ENCODE measurements at regions not wholly inside any gene's neighbourhood (a gene's known extent, or its start where the extent isn't known, plus 50 kb on each side); places are given as distances from the start of the nearest gene placed in this dataset.
A peak's percentile ranks its signal among the peaks of the same experiment; 100 is the strongest.

DNA sequence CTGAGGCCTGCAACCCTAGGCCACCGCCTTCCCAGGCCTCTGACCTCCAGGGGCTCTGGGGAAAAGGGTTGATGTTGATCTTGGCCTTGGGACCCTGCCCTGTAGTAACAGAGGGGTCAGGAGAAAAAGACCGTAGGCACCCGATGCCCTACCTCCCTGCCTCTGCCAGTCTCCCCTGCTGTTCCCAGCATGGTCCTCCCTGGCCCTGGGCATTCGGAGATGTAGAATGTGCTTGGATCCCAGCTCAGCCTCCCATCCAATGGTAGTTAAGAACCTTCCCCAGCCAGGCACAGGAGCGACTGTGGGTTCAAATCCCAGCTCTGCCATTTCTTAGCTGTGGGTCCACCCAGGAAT, 72.0 kb upstream of the TARDBP start:
- ATAC-seq, result no peak
- no peak for TF ChIP-seq TOX (CRISPR knock-in tag; IDR thresholded peaks at IDR 0.05; ENCODE audit: borderline replicate concordance)
- TF ChIP-seq ZFP30 (CRISPR knock-in tag; IDR thresholded peaks at IDR 0.05), result no peak
- no peak for TF ChIP-seq ZNF8 (CRISPR knock-in tag; IDR thresholded peaks at IDR 0.05)
- TF ChIP-seq TCF4 (CRISPR knock-in tag; IDR thresholded peaks at IDR 0.05; ENCODE audit: borderline replicate concordance), result no peak
- TF ChIP-seq ZFP3 (CRISPR knock-in tag; IDR thresholded peaks at IDR 0.05), result no peak
- no peak for TF ChIP-seq ZC3H10 (CRISPR knock-in tag; IDR thresholded peaks at IDR 0.05)
- TF ChIP-seq GLIS3 (CRISPR knock-in tag; IDR thresholded peaks at IDR 0.05), result no peak
- TF ChIP-seq RARB (CRISPR knock-in tag; IDR thresholded peaks at IDR 0.05), result no peak
- TF ChIP-seq PPARA (CRISPR knock-in tag; IDR thresholded peaks at IDR 0.05; ENCODE audit: borderline replicate concordance), result no peak
- TF ChIP-seq ARNTL (CRISPR knock-in tag; IDR thresholded peaks at IDR 0.05; ENCODE audit: borderline replicate concordance, low read depth), result no peak
- TF ChIP-seq SNAI2 (CRISPR knock-in tag; IDR thresholded peaks at IDR 0.05), result no peak
- TF ChIP-seq, protein P1, sequence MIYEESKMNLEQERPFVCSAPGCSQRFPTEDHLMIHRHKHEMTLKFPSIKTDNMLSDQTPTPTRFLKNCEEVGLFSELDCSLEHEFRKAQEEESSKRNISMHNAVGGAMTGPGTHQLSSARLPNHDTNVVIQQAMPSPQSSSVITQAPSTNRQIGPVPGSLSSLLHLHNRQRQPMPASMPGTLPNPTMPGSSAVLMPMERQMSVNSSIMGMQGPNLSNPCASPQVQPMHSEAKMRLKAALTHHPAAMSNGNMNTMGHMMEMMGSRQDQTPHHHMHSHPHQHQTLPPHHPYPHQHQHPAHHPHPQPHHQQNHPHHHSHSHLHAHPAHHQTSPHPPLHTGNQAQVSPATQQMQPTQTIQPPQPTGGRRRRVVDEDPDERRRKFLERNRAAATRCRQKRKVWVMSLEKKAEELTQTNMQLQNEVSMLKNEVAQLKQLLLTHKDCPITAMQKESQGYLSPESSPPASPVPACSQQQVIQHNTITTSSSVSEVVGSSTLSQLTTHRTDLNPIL (CRISPR knock-in tag; IDR thresholded peaks at IDR 0.05; ENCODE audit: low read depth), result no peak
- TF ChIP-seq, protein P2, sequence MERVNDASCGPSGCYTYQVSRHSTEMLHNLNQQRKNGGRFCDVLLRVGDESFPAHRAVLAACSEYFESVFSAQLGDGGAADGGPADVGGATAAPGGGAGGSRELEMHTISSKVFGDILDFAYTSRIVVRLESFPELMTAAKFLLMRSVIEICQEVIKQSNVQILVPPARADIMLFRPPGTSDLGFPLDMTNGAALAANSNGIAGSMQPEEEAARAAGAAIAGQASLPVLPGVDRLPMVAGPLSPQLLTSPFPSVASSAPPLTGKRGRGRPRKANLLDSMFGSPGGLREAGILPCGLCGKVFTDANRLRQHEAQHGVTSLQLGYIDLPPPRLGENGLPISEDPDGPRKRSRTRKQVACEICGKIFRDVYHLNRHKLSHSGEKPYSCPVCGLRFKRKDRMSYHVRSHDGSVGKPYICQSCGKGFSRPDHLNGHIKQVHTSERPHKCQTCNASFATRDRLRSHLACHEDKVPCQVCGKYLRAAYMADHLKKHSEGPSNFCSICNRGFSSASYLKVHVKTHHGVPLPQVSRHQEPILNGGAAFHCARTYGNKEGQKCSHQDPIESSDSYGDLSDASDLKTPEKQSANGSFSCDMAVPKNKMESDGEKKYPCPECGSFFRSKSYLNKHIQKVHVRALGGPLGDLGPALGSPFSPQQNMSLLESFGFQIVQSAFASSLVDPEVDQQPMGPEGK (CRISPR knock-in tag; IDR thresholded peaks at IDR 0.05; ENCODE audit: borderline replicate concordance), result no peak
- TF ChIP-seq ISL1 (CRISPR knock-in tag; IDR thresholded peaks at IDR 0.05), result no peak
- TF ChIP-seq ESRRG (CRISPR knock-in tag; IDR thresholded peaks at IDR 0.05), result no peak
- TF ChIP-seq ZNF565 (CRISPR knock-in tag; conservative IDR thresholded peaks at IDR 0.05; ENCODE audit: low read depth), result no peak
- no peak for TF ChIP-seq BACH2 (CRISPR knock-in tag; IDR thresholded peaks at IDR 0.05; ENCODE audit: borderline replicate concordance)

DNA sequence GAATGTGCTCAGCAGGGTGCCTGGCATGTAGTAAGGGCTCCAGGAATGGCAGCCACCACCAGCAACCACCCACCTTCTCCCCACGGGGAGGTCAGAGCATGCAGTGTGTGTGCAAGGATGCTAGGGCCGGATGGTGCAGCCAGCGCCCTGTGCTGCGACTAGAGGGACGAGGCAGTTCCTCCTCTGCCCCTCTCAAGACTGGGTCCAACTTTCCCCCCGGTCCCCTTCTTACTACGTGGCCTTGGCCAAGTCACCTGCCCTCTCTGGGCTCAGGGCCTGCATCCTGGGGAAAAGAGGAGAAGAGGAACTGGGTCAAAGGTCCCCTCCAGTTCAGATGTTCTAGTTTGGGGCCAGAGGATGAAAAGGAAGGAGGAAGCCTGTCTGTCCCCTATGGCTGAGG, 71.6 kb upstream of the TARDBP start:
- ATAC-seq, result no peak
- TF ChIP-seq SNAI2 (CRISPR knock-in tag; IDR thresholded peaks at IDR 0.05) (no peak), ZNF565 (CRISPR knock-in tag; conservative IDR thresholded peaks at IDR 0.05; ENCODE audit: low read depth) (no peak), ARNTL (CRISPR knock-in tag; IDR thresholded peaks at IDR 0.05; ENCODE audit: borderline replicate concordance, low read depth) (no peak), BACH2 (CRISPR knock-in tag; IDR thresholded peaks at IDR 0.05; ENCODE audit: borderline replicate concordance) (no peak), TOX (CRISPR knock-in tag; IDR thresholded peaks at IDR 0.05; ENCODE audit: borderline replicate concordance) (no peak), ZNF70 (CRISPR knock-in tag; IDR thresholded peaks at IDR 0.05) (no peak), ZFP3 (CRISPR knock-in tag; IDR thresholded peaks at IDR 0.05) (no peak), OSR1 (CRISPR knock-in tag; IDR thresholded peaks at IDR 0.05) (no peak)
- TF ChIP-seq, protein P3, sequence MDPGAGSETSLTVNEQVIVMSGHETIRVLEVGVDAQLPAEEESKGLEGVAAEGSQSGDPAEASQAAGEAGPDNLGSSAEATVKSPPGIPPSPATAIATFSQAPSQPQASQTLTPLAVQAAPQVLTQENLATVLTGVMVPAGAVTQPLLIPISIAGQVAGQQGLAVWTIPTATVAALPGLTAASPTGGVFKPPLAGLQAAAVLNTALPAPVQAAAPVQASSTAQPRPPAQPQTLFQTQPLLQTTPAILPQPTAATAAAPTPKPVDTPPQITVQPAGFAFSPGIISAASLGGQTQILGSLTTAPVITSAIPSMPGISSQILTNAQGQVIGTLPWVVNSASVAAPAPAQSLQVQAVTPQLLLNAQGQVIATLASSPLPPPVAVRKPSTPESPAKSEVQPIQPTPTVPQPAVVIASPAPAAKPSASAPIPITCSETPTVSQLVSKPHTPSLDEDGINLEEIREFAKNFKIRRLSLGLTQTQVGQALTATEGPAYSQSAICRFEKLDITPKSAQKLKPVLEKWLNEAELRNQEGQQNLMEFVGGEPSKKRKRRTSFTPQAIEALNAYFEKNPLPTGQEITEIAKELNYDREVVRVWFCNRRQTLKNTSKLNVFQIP (CRISPR knock-in tag; IDR thresholded peaks at IDR 0.05; ENCODE audit: borderline replicate concordance, low read depth), result no peak

DNA sequence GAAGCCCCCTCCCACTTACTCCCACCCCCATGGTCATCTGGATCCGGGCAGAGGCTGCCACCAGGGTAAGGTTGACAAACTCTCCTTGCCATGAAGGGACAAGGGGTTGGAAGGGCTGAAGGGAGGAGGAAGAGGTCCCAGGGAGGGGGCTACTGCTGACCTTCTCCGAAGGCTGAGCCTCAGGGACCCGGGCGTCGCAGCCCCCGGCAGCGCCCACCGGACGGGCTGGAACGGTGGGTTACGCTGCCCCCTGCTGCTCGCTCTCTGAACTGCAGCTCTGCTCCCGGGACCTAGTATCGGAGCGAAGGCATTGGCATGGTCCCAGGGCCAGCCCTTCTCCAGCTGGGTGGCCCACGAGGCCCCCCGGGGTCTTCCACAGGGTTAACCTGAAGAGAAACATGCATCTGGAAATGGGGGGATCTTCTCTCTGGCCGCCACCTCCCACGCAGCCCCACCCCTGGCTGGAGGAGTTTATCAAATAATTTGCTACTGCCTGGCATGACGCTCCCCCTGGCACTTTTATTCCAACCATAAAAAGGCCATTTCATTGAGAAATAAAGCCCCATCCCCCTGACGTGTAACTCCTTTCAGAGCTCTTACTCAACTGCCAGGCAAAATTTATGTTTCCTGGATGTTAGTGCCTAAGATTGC, 70.4 kb upstream of the TARDBP start:
- TF ChIP-seq TOX (CRISPR knock-in tag; IDR thresholded peaks at IDR 0.05; ENCODE audit: borderline replicate concordance), result no peak
- no peak for TF ChIP-seq SNAI2 (CRISPR knock-in tag; IDR thresholded peaks at IDR 0.05)
- TF ChIP-seq, protein P4, sequence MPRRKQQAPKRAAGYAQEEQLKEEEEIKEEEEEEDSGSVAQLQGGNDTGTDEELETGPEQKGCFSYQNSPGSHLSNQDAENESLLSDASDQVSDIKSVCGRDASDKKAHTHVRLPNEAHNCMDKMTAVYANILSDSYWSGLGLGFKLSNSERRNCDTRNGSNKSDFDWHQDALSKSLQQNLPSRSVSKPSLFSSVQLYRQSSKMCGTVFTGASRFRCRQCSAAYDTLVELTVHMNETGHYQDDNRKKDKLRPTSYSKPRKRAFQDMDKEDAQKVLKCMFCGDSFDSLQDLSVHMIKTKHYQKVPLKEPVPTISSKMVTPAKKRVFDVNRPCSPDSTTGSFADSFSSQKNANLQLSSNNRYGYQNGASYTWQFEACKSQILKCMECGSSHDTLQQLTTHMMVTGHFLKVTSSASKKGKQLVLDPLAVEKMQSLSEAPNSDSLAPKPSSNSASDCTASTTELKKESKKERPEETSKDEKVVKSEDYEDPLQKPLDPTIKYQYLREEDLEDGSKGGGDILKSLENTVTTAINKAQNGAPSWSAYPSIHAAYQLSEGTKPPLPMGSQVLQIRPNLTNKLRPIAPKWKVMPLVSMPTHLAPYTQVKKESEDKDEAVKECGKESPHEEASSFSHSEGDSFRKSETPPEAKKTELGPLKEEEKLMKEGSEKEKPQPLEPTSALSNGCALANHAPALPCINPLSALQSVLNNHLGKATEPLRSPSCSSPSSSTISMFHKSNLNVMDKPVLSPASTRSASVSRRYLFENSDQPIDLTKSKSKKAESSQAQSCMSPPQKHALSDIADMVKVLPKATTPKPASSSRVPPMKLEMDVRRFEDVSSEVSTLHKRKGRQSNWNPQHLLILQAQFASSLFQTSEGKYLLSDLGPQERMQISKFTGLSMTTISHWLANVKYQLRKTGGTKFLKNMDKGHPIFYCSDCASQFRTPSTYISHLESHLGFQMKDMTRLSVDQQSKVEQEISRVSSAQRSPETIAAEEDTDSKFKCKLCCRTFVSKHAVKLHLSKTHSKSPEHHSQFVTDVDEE (CRISPR knock-in tag; IDR thresholded peaks at IDR 0.05), result no peak
- no peak for TF ChIP-seq BACH2 (CRISPR knock-in tag; IDR thresholded peaks at IDR 0.05; ENCODE audit: borderline replicate concordance)
- TF ChIP-seq ZNF70 (CRISPR knock-in tag; IDR thresholded peaks at IDR 0.05), result no peak
- TF ChIP-seq, protein P2 (CRISPR knock-in tag; IDR thresholded peaks at IDR 0.05; ENCODE audit: borderline replicate concordance), result no peak
- TF ChIP-seq ESRRG (CRISPR knock-in tag; IDR thresholded peaks at IDR 0.05), result no peak
- peak; percentile 54 for ATAC-seq
